Smooth muscle cell (in vitro differentiated cells): ENCODE measurements at regions not wholly inside any gene's neighbourhood (a gene's known extent, or its start where the extent isn't known, plus 50 kb on each side); places are given as distances from the start of the nearest gene placed in this dataset.

Experiments
- DNase-seq: peaks from one replicate; lab custom pipeline; 2025; ENCODE audit not compliant: unreplicated experiment; lab: John Stamatoyannopoulos, UW
- H2AFZ ChIP-seq: fragments of 200-600 bp; sonication (generic); 2 replicates; pipeline ENCODE4 v1.6.0; 2016; ENCODE audit warnings: antibody characterized with exemption, low read depth, mild to moderate bottlenecking
- H3F3A ChIP-seq: fragments of 200-600 bp; sonication (generic); 2 replicates; pipeline ENCODE4 v1.6.0; 2017; ENCODE audit warnings: antibody characterized with exemption, low read depth
- H3K27ac ChIP-seq: fragments of 200-600 bp; sonication (generic); 2 replicates; pipeline ENCODE4 v1.5.1; 2016; ENCODE audit warnings: low read depth, mild to moderate bottlenecking
- H3K27me3 ChIP-seq: fragments of 200-600 bp; sonication (generic); 2 replicates; pipeline ENCODE4 v1.6.1; 2016; ENCODE audit warnings: low read depth, mild to moderate bottlenecking
- H3K36me3 ChIP-seq: fragments of 200-600 bp; sonication (generic); 2 replicates; pipeline ENCODE4 v1.5.1; 2016; ENCODE audit warnings: low read depth
- H3K4me1 ChIP-seq: fragments of 200-600 bp; sonication (generic); 2 replicates; pipeline ENCODE4 v1.5.1; 2016; ENCODE audit warnings: low read depth
- H3K4me2 ChIP-seq: fragments of 200-600 bp; sonication (generic); 2 replicates; pipeline ENCODE4 v1.6.0; 2016; ENCODE audit warnings: mild to moderate bottlenecking
- H3K4me3 ChIP-seq: fragments of 200-600 bp; sonication (generic); 2 replicates; pipeline ENCODE4 v1.5.1; 2016; ENCODE audit warnings: mild to moderate bottlenecking
- H3K79me2 ChIP-seq: fragments of 200-600 bp; sonication (generic); 2 replicates; pipeline ENCODE4 v1.6.0; 2016; ENCODE audit warnings: low read depth, mild to moderate bottlenecking
- H3K9ac ChIP-seq: fragments of 200-600 bp; sonication (generic); 2 replicates; pipeline ENCODE4 v1.6.0; 2016; ENCODE audit warnings: low read depth
- H3K9me3 ChIP-seq: fragments of 200-600 bp; sonication (generic); replicated peaks from 2 replicates; pipeline ENCODE4 v1.5.1; 2016; ENCODE audit warnings: low read depth
- H4K20me1 ChIP-seq: fragments of 200-600 bp; sonication (generic); 2 replicates; pipeline ENCODE4 v1.6.0; 2016; ENCODE audit warnings: low read depth
- CTCF ChIP-seq: fragments of 200-600 bp; sonication (generic); IDR thresholded peaks from 2 replicates; pipeline ENCODE4 v1.5.1; 2017; ENCODE audit warnings: borderline replicate concordance, mild to moderate bottlenecking, antibody characterized with exemption; ENCODE audit not compliant: insufficient read depth, poor library complexity, severe bottlenecking
- WGBS: methylation state at CpG from one replicate; pipeline ENCODE4 v1.1.7; 2016; ENCODE audit warnings: low lambda C conversion rate; 5-methylcytosine and 5-hydroxymethylcytosine counted together

- H3K9me3 ChIP-seq = no peaks in the 10 kb centered on the region
- H3K9ac ChIP-seq = no peak overlapping the region
- no peaks in the 10 kb centered on the region for H3F3A ChIP-seq
- H3K4me2 ChIP-seq = no peak overlapping the region
- no peaks in the 10 kb centered on the region for H4K20me1 ChIP-seq
- H3K27ac ChIP-seq = no peak overlapping the region
- WGBS = 85% methylated on average over 2 of the region's 2 CpGs
- no peak overlapping the region for H2AFZ ChIP-seq
- no peaks in the 10 kb centered on the region for H3K36me3 ChIP-seq
- H3K4me1 ChIP-seq = peaks cover 12% of the 10 kb centered on the region
- H3K27me3 ChIP-seq = peaks cover 23% of the 10 kb centered on the region
- no peak for DNase-seq
- H3K4me3 ChIP-seq = no peak overlapping the region
- no peak for TF ChIP-seq CTCF
- H3K79me2 ChIP-seq = no peaks in the 10 kb centered on the region
Observed at GRCh38 chr17:73826872-73827228, 182.6 kb upstream of the SDK2 start.

- H3K27me3 ChIP-seq = peaks cover 15% of the 10 kb centered on the region
- 22% methylated on average over 19 of the region's 19 CpGs for WGBS
Observed at GRCh38 chr17:73827627-73828291, 183.5 kb upstream of the SDK2 start.

GRCh38 chr17:73829676-73830280 is 185.5 kb upstream of the SDK2 start:
- Histone ChIP-seq H3K9me3 (no peaks in the 10 kb centered on the region), H2AFZ (no peak overlapping the region), H3K4me3 (no peak overlapping the region), H3K9ac (no peak overlapping the region), H3K4me2 (no peak overlapping the region), H3K79me2 (no peaks in the 10 kb centered on the region), H3K27ac (no peak overlapping the region), H3F3A (no peaks in the 10 kb centered on the region), H3K36me3 (no peaks in the 10 kb centered on the region), H3K27me3 (peaks cover 18% of the 10 kb centered on the region), H4K20me1 (no peaks in the 10 kb centered on the region), H3K4me1 (peaks cover 9% of the 10 kb centered on the region)
- whole genome bisulfite sequencing = 91% methylated on average over 13 of the region's 13 CpGs
- TF ChIP-seq CTCF = no peak
- DNase-seq = no peak

More at GRCh38 chr17:73827627-73828291, 183.5 kb upstream of the SDK2 start:
- no peak for DNase-seq
- peaks cover 12% of the 10 kb centered on the region for H3K4me1 ChIP-seq
- no peak overlapping the region for H3K4me3 ChIP-seq
- H4K20me1 ChIP-seq = no peaks in the 10 kb centered on the region
- no peak overlapping the region for H3K9ac ChIP-seq
- H3K9me3 ChIP-seq = no peaks in the 10 kb centered on the region
- peak overlapping the region; percentile 55 for H2AFZ ChIP-seq
- H3K27ac ChIP-seq = no peak overlapping the region
- TF ChIP-seq CTCF = no peak
- H3F3A ChIP-seq = no peaks in the 10 kb centered on the region
- no peaks in the 10 kb centered on the region for H3K79me2 ChIP-seq
- no peaks in the 10 kb centered on the region for H3K36me3 ChIP-seq
- H3K4me2 ChIP-seq = peak overlapping the region; percentile 12

- peaks cover 9% of the 10 kb centered on the region for H3K4me1 ChIP-seq
- H3K4me2 ChIP-seq = no peak overlapping the region
- no peak overlapping the region for H3K9ac ChIP-seq
- DNase-seq = no peak
- no peaks in the 10 kb centered on the region for H3K9me3 ChIP-seq
- 95% methylated on average over 6 of the region's 6 CpGs for WGBS
- H3K27ac ChIP-seq = no peak overlapping the region
- no peaks in the 10 kb centered on the region for H3K36me3 ChIP-seq
- peaks cover 28% of the 10 kb centered on the region for H3K27me3 ChIP-seq
- TF ChIP-seq CTCF = no peak
- H4K20me1 ChIP-seq = no peaks in the 10 kb centered on the region
- no peaks in the 10 kb centered on the region for H3F3A ChIP-seq
- H3K79me2 ChIP-seq = no peaks in the 10 kb centered on the region
- H2AFZ ChIP-seq = no peak overlapping the region
- no peak overlapping the region for H3K4me3 ChIP-seq
Observed at GRCh38 chr17:73831699-73832098, 187.5 kb upstream of the SDK2 start.
